ENCODE measurements at regions not wholly inside any gene's neighbourhood (a gene's known extent, or its start where the extent isn't known, plus 50 kb on each side); places are given as distances from the start of the nearest gene placed in this dataset.

DNA sequence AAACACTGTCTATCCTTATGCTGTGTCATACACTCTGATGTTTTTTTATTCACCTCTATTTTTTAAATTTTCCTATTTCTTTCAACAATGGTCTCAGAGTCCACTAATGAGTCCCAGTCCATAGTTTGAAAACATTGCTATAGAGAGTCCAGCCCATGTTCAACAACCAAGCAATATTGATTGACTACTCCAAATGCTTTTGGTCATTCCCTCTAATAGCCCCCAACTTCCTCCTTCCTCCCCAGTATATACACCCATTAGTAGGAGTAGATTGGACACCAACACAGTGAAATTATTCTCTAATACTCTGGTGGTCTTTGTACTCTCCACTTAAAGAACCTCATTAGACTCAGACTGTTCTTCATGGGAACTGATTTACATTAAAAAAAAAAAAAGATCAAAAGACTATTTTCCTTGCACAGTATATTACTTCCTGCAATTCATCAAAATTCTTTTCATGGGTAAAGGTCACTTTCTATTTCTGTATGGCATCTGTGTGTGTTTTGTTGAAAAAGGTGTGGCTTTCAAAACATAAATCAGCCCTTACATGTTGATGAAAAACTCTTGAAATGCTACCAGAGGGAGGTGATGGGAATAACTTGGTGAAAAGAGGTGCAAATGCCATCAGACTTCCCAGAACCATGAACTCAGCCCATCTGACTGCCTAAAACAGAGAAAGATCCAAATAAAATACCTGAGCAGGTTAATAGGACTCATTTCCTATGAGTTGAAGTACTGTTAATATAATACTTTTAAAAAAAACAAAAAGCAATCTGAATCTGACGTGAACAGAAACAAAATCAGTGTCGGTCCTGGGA lies 250.3 kb upstream of the KLF3 start:
- TF ChIP-seq CTCF (IDR thresholded peaks at IDR 0.05) (no peak), EZH2 (IDR thresholded peaks at IDR 0.05; ENCODE audit: borderline replicate concordance, insufficient read depth, low read depth, low read length, poor library complexity, severe bottlenecking) (no peak)

Measured in B cell (primary cell).